Stimulated activated CD4-positive, alpha-beta T cell treated with anti-CD3 and anti-CD28 coated beads, Interleukin-1b, Interleukin-23, amount 100 ng/mL, for 48 hours (primary cell): ENCODE measurements at regions not wholly inside any gene's neighbourhood (a gene's known extent, or its start where the extent isn't known, plus 50 kb on each side); places are given as distances from the start of the nearest gene placed in this dataset.
"Not testable (repeated sequence)": the region's sequence is repeated elsewhere in the genome, so short reads cannot be mapped to it uniquely, and the experiment has no call there.

ENCODE experiments used
- DNase-seq: peaks from one replicate; pipeline ENCODE4 v3.0.0-alpha.2; 2020

- DNase-seq, result no peak
These were observed 103.8 kb upstream of the LANCL2 start for GRCh38 chr7:55261386-55261770.

GRCh38 chr7:55265328-55265727 lies 99.8 kb upstream of the LANCL2 start:
- DNase-seq, result not testable (repeated sequence)

DNA sequence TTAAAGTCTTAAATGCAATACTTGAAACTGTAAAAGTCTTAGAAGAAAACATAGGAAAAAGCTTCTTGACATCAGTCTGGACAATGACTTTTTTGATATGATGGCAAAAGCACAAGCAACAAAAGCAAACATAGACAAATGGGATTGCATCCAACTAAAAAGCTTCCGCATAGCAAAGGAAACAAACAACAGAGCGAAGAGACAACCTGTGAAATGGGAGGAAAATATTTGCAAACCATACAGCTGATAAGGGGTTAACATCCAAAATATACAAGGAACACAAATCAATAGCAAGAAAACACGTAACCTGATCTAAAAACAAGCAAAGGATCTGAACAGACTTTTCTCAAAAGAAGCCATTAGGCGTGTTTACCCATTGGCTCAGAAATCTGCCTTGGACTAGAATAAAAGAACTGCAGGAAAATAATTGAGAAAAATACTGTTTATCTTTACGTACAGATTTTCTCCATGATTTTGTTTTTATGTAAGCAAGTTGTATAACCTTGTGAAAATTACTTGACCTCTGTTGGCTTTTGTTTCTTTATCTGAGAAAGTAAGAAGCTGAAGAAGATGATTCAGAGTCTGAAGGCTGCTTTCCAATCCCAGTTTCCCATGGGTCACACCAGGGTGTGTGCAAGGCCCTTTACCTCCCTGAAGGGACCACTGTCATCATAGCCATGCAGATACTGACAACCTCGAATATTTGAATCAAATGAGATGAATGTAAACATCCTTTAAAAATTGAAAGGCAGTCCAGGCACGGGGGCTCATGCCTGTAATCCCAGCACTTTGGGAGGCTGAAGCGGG lies 99.1 kb upstream of the LANCL2 start:
- no peak for DNase-seq

GRCh38 chr7:55271069-55271626 lies 94.0 kb upstream of the LANCL2 start:
- no peak for DNase-seq

GRCh38 chr7:55271661-55272060 lies 93.5 kb upstream of the LANCL2 start:
- no peak for DNase-seq

- no peak for DNase-seq
These were observed 92.8 kb upstream of the LANCL2 start for GRCh38 chr7:55272328-55272727.

- no peak for DNase-seq
These were observed 91.8 kb upstream of the LANCL2 start for GRCh38 chr7:55273186-55273980.

DNA sequence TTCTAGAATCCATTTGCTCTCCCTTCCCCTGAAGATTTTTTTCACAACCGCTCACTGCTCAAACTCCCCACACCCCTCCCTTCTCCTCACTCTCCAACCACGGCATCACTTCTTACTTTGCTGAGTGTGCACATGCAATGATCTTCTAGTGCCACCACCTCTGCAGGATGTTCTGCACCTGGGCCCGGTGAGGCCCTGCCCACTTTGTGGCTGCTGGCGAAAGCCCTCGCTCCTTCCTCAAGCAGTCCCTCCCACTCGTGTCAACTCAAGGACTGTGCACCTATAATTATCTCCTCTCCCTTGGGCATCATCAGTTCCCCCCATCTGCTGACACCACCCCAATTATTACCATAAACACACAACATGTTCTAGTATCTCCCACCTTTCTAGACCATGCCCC lies 91.0 kb upstream of the LANCL2 start:
- DNase-seq, result no peak

DNA sequence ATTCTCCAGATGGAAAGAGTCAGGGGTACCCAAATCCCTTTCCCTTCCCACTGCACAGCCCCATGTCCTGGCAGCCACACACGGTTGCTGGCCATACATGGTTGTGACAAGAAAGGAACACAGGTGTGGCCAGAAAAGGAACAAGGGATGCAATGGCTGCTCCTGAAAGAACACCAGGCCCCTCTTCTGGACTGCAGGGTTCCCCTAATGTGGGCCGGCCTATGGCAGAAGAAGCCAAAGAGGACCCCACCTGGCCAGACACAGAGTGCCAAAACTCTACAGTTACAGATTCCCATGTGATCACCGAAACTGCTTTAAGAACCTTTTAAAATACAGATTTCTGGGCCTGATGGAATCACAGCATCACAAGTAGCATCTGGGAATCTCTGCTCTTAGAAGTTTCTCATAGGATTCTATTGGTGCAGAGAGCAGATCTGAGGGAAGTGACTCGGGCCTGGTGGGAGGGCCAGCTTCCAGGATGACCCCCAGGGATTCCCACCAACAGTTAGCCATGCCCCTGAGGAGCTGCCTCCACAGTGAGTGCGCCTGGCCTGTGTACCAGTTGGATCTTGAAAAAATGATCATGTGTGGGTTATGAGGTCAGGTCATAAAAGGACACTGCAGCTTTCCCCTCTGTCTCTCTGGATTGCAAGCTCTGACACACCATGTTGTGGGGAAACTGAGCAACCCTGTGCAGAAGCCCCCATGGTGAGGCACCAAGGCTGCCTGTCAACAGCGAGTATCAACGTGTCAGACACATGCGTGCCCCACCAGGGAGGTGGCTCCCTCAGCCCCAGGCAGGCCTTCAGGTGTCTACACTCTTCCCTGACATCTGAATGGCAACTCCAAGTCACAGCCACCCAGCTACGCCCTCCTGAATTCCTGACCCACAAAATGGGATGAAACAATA lies 89.6 kb upstream of the LANCL2 start:
- DNase-seq, result no peak

GRCh38 chr7:55276572-55277295 lies 88.4 kb upstream of the LANCL2 start:
- DNase-seq, result no peak

DNA sequence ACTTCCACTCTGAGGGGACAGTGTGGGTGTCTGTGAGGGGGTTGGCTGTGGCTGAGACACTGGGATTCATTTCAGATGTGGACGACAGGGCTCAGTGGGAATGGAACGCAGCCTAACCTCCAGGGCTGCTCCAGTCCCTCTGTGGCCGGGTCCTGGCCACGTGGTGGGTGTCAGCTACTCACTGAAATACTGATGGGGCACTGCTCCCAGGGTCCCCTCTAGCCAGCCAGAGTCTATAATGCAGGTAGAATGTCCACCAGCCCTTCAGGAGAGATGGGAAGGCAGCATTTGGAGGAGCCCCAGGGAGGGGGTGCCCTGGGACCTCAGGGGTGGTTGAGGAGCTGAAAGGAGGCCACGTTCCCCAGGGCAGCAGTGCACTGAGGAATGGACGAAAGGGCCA lies 87.2 kb upstream of the LANCL2 start:
- no peak for DNase-seq

DNA sequence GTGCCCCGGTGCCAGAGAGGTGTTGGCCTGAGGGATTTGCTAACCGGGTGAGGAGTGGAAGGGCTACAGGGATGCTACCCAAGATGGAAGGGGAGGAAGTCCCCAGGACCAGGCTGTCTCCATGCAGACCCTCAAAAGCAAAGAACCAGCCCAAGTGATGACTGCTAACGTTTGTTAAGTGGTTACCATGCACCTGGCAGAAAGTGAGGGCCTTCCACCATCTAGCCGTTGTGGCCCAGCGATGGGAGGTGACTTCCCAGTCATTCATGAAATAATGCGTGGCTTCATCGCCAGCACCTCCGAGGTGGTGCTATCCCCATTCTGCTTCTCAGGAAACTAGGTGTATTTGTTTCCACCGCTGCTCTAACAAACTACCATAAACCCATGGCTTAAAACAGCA lies 86.8 kb upstream of the LANCL2 start:
- DNase-seq, result no peak

- DNase-seq, result no peak
These were observed 85.9 kb upstream of the LANCL2 start for GRCh38 chr7:55279080-55279845.

DNA sequence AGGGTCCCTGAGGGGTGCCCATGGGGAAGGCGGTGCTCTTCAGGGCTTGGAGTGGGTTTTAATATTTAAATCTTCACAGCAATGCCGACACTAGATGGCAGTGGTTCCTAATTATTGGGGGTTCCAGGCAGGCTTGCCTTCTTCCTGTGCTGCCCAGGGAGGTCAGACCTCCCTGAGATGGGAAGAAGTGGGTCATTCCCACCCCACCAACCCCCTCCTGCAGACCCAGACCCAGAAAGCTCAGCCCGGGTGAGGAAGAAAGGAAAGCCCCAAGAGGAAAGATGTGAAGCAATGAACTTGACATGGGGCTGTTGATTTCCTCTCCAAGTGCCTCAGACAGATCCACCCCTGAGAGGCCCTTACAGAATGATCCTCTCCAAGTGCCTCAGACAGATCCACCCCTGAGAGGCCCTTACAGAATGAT lies 85.1 kb upstream of the LANCL2 start:
- peak; percentile 46 for DNase-seq

DNA sequence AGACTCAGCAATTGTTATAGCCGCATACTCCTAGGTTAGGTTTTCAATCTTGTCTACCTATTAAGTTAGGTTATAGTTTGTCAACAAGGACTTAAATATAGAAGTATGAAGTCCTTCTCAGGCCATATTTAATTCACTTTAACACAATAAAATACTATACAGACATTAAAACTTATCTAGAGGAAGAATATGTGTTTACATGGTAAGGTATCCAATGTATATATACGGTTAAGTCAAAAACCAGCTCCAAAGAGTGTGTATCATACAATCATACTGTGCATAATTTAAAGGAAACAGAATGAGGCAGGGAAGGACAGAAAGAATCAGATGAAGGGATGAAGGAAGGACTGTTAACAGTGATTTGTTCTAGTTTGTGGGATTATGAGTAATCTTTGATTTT lies 79.5 kb upstream of the LANCL2 start:
- DNase-seq, result no peak

DNA sequence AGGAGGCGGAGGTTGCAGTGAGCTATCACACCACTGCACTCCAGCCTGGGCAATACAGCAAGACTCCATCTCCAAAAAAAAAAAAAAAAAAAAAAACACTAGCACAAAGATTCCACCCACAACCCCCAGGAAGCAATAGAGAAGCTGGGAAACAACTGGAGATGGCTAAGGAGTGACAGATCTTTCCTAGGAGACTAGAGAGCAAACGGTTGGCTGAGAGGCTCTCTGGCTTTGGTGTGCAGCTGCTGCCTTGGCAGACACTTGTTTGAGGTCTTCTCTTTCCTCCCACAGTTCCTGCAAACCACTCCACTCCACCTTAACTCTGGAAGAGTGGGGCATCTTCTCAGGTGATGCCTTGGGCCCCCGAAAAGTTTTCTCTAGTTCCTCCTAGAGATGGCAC lies 78.5 kb upstream of the LANCL2 start:
- DNase-seq, result no peak

DNA sequence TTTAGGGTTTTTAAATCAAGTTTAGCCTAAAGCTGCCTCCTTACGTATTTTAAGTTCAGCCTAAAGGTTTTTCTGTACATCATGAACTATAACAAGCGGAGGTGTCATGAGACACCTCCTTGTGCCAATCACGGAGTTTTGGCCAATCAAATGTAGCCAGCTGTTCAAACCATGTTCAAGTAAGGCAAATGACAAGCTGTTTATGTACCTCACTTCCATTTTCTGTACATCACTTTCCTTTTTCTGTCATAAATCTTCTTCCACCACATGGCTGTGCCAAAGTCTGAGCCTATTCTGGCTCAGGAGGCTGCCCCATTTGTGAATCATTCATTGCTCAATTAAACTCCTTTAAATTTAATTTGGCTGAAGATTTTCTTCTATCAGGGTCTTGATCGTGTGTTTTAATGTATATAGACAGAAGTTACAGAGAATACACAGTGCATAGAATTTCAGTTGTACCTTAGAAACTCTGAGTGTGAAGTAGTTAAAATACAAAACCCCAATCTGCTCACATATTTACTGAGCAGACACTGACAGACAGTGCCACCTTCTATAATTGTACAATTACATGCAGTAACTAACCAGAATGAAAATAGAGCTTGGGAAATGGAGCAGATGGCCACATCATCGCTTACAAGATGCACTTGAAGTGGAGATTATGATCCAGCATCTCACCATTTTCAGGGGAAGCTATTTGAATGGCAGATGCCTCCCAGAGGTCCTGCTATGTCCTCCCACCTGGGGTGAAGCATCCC lies 76.9 kb upstream of the LANCL2 start:
- no peak for DNase-seq

DNA sequence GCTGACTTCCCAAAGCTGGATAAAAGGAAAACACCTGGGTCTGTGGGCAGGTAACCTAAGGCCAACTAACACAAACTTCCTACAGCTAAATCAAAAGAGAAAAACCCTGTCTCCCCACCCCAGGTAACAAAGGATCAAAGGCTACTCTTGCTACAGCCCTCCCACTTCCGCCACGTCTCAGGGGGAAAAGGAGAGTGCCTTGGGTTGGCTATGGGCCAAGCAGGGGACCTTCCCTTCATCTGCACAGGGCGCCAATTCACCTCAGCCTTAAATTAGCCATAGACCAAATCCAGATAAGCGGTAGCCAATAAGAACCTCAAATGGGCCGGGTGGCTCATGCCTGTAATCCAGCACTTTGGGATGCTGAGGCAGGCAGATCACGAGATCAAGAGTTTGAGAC lies 69.1 kb upstream of the LANCL2 start:
- DNase-seq, result no peak

DNA sequence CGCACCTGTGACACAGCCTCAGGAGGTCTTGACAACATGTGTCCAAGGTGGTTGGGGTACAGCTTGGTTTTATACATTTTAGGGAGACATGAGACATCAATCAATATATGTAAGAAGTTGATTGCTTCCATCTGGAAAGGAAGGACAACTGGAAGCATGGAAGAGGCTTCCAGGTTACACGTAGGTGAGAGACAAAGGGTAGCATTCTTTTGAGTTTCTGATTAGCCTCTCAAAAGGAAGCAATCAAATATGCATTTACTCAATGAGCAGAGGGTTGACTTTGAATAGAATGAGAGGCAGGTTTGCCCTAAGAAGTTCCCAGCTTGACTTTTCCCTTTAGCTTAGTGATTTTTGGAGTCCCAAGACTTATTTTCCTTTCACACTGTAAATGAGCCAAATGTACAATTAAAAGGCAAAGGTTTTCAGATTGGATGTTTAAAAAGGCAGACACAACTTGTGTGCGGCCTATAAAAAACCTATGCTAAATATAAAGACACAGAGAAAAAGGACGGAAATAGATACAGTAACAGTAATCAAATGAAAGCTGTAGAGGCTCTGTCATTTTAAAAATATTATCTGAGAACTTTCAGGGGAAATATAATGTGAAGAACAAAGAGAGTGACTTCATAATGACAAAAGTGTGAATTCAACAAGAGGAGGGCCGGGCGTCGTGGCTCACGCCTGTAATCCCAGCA lies 65.7 kb upstream of the LANCL2 start:
- DNase-seq, result no peak

GRCh38 chr7:55303220-55303619 lies 61.9 kb upstream of the LANCL2 start:
- DNase-seq, result no peak
